ENCODE measurements at regions not wholly inside any gene's neighbourhood (a gene's known extent, or its start where the extent isn't known, plus 50 kb on each side); places are given as distances from the start of the nearest gene placed in this dataset.

GRCh38 chr9:135320943-135321342, 158.6 kb upstream of the PPP1R26 start:
- H3K36me3 ChIP-seq (ENCODE audit: low read depth, missing control alignments) = no peaks in the 10 kb centered on the region
- H3K27ac ChIP-seq = no peak overlapping the region
- no peak overlapping the region for H3K4me3 ChIP-seq
- no peaks in the 10 kb centered on the region for H3K9me3 ChIP-seq
- H3K27me3 ChIP-seq = no peaks in the 10 kb centered on the region
- DNase-seq = peak; percentile 7
- TF ChIP-seq CTCF (IDR thresholded peaks at IDR 0.05) (no peak), POLR2A (IDR thresholded peaks at IDR 0.05) (no peak)
- WGBS, 2 donors = 94 to 100% methylated on average over 2 to 6 of the region's 6 CpGs
- intact Hi-C loops (cut with DNase I; ENCODE audit: low total_unique reads) = no loop called here
- no peaks in the 10 kb centered on the region for H3K4me1 ChIP-seq

- TF ChIP-seq POLR2A (IDR thresholded peaks at IDR 0.05) (no peak), CTCF (IDR thresholded peaks at IDR 0.05) (no peak)
- 78 to 85% methylated on average over 4 of the region's 4 CpGs for WGBS, 2 donors
- no peak overlapping the region for H3K27ac ChIP-seq
Measured at GRCh38 chr9:135321580-135321979, 158.0 kb upstream of the PPP1R26 start.

DNA sequence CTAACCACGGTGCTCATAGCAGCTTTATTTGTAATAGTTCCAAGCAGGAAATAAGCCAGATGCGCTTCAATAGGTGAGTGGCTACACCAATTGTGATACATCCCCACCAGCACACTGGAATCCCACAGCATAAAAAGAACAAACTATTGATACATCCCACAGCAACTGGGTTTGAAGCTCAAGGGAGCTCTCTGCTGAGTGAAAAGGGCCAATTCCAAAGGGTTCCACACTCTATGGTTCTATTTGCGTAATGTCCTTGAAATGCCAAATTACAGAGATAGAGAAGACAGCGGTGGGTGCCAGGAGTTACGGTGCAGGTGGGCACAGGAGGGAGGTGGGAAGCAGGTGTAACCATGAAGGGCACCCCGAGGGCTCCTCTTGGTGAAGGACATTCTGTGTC, 155.3 kb upstream of the PPP1R26 start:
- intact Hi-C loops (cut with DNase I; ENCODE audit: low total_unique reads) = no loop called here
- H3K4me1 ChIP-seq = no peaks in the 10 kb centered on the region
- no peaks in the 10 kb centered on the region for H3K27me3 ChIP-seq
- TF ChIP-seq POLR2A (IDR thresholded peaks at IDR 0.05) (no peak), CTCF (IDR thresholded peaks at IDR 0.05) (no peak)
- DNase-seq = no peak
- H3K4me3 ChIP-seq = no peak overlapping the region
- WGBS, 2 donors = 62 to 65% methylated on average over 6 of the region's 6 CpGs
- no peaks in the 10 kb centered on the region for H3K36me3 ChIP-seq (ENCODE audit: low read depth, missing control alignments)
- no peaks in the 10 kb centered on the region for H3K9me3 ChIP-seq
- H3K27ac ChIP-seq = no peak overlapping the region

More at GRCh38 chr9:135321580-135321979, 158.0 kb upstream of the PPP1R26 start:
- Histone ChIP-seq H3K4me1 (no peaks in the 10 kb centered on the region), H3K27me3 (no peaks in the 10 kb centered on the region), H3K36me3 (ENCODE audit: low read depth, missing control alignments) (no peaks in the 10 kb centered on the region), H3K4me3 (no peak overlapping the region), H3K9me3 (no peaks in the 10 kb centered on the region)
- no peak for DNase-seq
- intact Hi-C loops (cut with DNase I; ENCODE audit: low total_unique reads) = no loop called here

DNA sequence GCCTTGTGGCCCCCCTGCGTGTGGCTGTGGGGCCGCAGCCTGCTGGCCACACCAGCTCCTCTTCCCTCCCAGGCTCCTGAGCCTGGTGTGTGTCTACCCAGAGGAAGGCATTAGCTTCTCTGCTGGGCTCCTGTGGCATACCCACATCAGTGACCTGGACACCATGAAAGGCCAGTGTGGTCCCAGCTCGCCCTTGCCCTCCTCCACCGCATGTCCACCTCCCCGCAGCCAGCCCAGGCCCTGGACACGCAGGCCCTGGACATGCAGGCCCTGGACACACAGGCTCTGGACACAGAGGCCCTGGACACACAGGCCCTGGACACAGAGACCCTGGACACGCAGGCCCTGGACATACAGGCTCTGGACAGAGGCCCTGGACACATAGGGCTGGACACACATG, 153.4 kb upstream of the PPP1R26 start:
- H3K9me3 ChIP-seq = no peaks in the 10 kb centered on the region
- no peak overlapping the region for H3K27ac ChIP-seq
- 76 to 78% methylated on average over 4 to 7 of the region's 7 CpGs for WGBS, 2 donors
- no peak for DNase-seq
- no peaks in the 10 kb centered on the region for H3K36me3 ChIP-seq (ENCODE audit: low read depth, missing control alignments)
- TF ChIP-seq POLR2A (IDR thresholded peaks at IDR 0.05) = no peak
- TF ChIP-seq CTCF (IDR thresholded peaks at IDR 0.05) = no peak
- intact Hi-C loops (cut with DNase I; ENCODE audit: low total_unique reads) = no loop called here
- no peaks in the 10 kb centered on the region for H3K27me3 ChIP-seq
- H3K4me3 ChIP-seq = no peak overlapping the region
- no peaks in the 10 kb centered on the region for H3K4me1 ChIP-seq

GRCh38 chr9:135326633-135327152, 152.9 kb upstream of the PPP1R26 start:
- TF ChIP-seq CTCF (IDR thresholded peaks at IDR 0.05) (no peak), POLR2A (IDR thresholded peaks at IDR 0.05) (no peak)
- no peaks in the 10 kb centered on the region for H3K9me3 ChIP-seq
- H3K27me3 ChIP-seq = no peaks in the 10 kb centered on the region
- DNase-seq = no peak
- intact Hi-C loops (cut with DNase I; ENCODE audit: low total_unique reads) = no loop called here
- H3K36me3 ChIP-seq (ENCODE audit: low read depth, missing control alignments) = no peaks in the 10 kb centered on the region
- H3K4me3 ChIP-seq = no peak overlapping the region
- 92 to 97% methylated on average over 9 to 11 of the region's 11 CpGs for WGBS, 2 donors
- H3K27ac ChIP-seq = no peak overlapping the region
- H3K4me1 ChIP-seq = no peaks in the 10 kb centered on the region
